ENCODE measurements at regions not wholly inside any gene's neighbourhood (a gene's known extent, or its start where the extent isn't known, plus 50 kb on each side); places are given as distances from the start of the nearest gene placed in this dataset.
"Not testable (repeated sequence)": the region's sequence is repeated elsewhere in the genome, so short reads cannot be mapped to it uniquely, and the experiment has no call there.

GRCh38 chr2:13433954-13434353 lies 717.2 kb downstream of the TRIB2 start:
- no peak overlapping the region for H3K4me3 ChIP-seq (ENCODE audit: low read length in 2 of 2)
- H3K9me3 ChIP-seq (ENCODE audit: control insufficient read depth in 2 of 2, low read length in 2 of 2): no peaks in the 10 kb centered on the region

GRCh38 chr2:13443554-13444261 lies 727.0 kb downstream of the TRIB2 start:
- H3K27me3 ChIP-seq (ENCODE audit: control insufficient read depth in 1 of 2, insufficient read depth in 2 of 2, low read length in 2 of 2); H3K9me3 ChIP-seq (ENCODE audit: control insufficient read depth in 2 of 2, low read length in 2 of 2); H3K4me1 ChIP-seq (ENCODE audit: control insufficient read depth, insufficient read depth, low read length); H3K4me3 ChIP-seq (ENCODE audit: low read length in 2 of 2); H3K27ac ChIP-seq (ENCODE audit: low read length); H3K36me3 ChIP-seq (ENCODE audit: control insufficient read depth in 2 of 2, insufficient read depth in 2 of 2, low read length in 2 of 2); H3K9ac ChIP-seq (ENCODE audit: low read length in 2 of 2): not testable (repeated sequence)

More at GRCh38 chr2:13433954-13434353, 717.2 kb downstream of the TRIB2 start:
- Histone ChIP-seq H3K4me1 (ENCODE audit: control insufficient read depth, insufficient read depth, low read length) (no peaks in the 10 kb centered on the region), H3K27ac (ENCODE audit: low read length) (no peak overlapping the region), H3K36me3 (ENCODE audit: control insufficient read depth in 2 of 2, insufficient read depth in 2 of 2, low read length in 2 of 2) (no peaks in the 10 kb centered on the region), H3K27me3 (ENCODE audit: control insufficient read depth in 1 of 2, insufficient read depth in 2 of 2, low read length in 2 of 2) (no peaks in the 10 kb centered on the region), H3K9ac (ENCODE audit: low read length in 2 of 2) (no peak overlapping the region)

- no peaks in the 10 kb centered on the region for H3K27me3 ChIP-seq (ENCODE audit: control insufficient read depth in 1 of 2, insufficient read depth in 2 of 2, low read length in 2 of 2)
- no peak overlapping the region for H3K4me3 ChIP-seq (ENCODE audit: low read length in 2 of 2)
- H3K27ac ChIP-seq (ENCODE audit: low read length): no peak overlapping the region
- no peaks in the 10 kb centered on the region for H3K36me3 ChIP-seq (ENCODE audit: control insufficient read depth in 2 of 2, insufficient read depth in 2 of 2, low read length in 2 of 2)
- no peak overlapping the region for H3K9ac ChIP-seq (ENCODE audit: low read length in 2 of 2)
- H3K9me3 ChIP-seq (ENCODE audit: control insufficient read depth in 2 of 2, low read length in 2 of 2): no peaks in the 10 kb centered on the region
- H3K4me1 ChIP-seq (ENCODE audit: control insufficient read depth, insufficient read depth, low read length): no peaks in the 10 kb centered on the region
Observed at GRCh38 chr2:13462464-13462863, 745.7 kb downstream of the TRIB2 start.

- Histone ChIP-seq H3K4me1 (ENCODE audit: control insufficient read depth, insufficient read depth, low read length) (no peaks in the 10 kb centered on the region), H3K9ac (ENCODE audit: low read length in 2 of 2) (no peak overlapping the region), H3K27ac (ENCODE audit: low read length) (no peak overlapping the region), H3K9me3 (ENCODE audit: control insufficient read depth in 2 of 2, low read length in 2 of 2) (no peaks in the 10 kb centered on the region), H3K27me3 (ENCODE audit: control insufficient read depth in 1 of 2, insufficient read depth in 2 of 2, low read length in 2 of 2) (no peaks in the 10 kb centered on the region), H3K4me3 (ENCODE audit: low read length in 2 of 2) (no peak overlapping the region), H3K36me3 (ENCODE audit: control insufficient read depth in 2 of 2, insufficient read depth in 2 of 2, low read length in 2 of 2) (no peaks in the 10 kb centered on the region)
Observed at GRCh38 chr2:13466076-13466475, 749.3 kb downstream of the TRIB2 start.

- Histone ChIP-seq H3K9ac (ENCODE audit: low read length in 2 of 2) (no peak overlapping the region), H3K36me3 (ENCODE audit: control insufficient read depth in 2 of 2, insufficient read depth in 2 of 2, low read length in 2 of 2) (no peaks in the 10 kb centered on the region), H3K27ac (ENCODE audit: low read length) (no peak overlapping the region), H3K4me3 (ENCODE audit: low read length in 2 of 2) (no peak overlapping the region), H3K9me3 (ENCODE audit: control insufficient read depth in 2 of 2, low read length in 2 of 2) (no peaks in the 10 kb centered on the region), H3K4me1 (ENCODE audit: control insufficient read depth, insufficient read depth, low read length) (no peaks in the 10 kb centered on the region), H3K27me3 (ENCODE audit: control insufficient read depth in 1 of 2, insufficient read depth in 2 of 2, low read length in 2 of 2) (no peaks in the 10 kb centered on the region)
Observed at GRCh38 chr2:13474538-13474937, 757.8 kb downstream of the TRIB2 start.

- H3K9me3 ChIP-seq (ENCODE audit: control insufficient read depth in 2 of 2, low read length in 2 of 2): no peaks in the 10 kb centered on the region
- H3K4me1 ChIP-seq (ENCODE audit: control insufficient read depth, insufficient read depth, low read length): no peaks in the 10 kb centered on the region
- no peaks in the 10 kb centered on the region for H3K36me3 ChIP-seq (ENCODE audit: control insufficient read depth in 2 of 2, insufficient read depth in 2 of 2, low read length in 2 of 2)
- H3K9ac ChIP-seq (ENCODE audit: low read length in 2 of 2): no peak overlapping the region
- H3K4me3 ChIP-seq (ENCODE audit: low read length in 2 of 2): no peak overlapping the region
- H3K27ac ChIP-seq (ENCODE audit: low read length): no peak overlapping the region
- no peaks in the 10 kb centered on the region for H3K27me3 ChIP-seq (ENCODE audit: control insufficient read depth in 1 of 2, insufficient read depth in 2 of 2, low read length in 2 of 2)
Observed at GRCh38 chr2:13480057-13480456, 763.3 kb downstream of the TRIB2 start.

GRCh38 chr2:13481201-13481600 lies 764.5 kb downstream of the TRIB2 start:
- Histone ChIP-seq H3K4me1 (ENCODE audit: control insufficient read depth, insufficient read depth, low read length) (no peaks in the 10 kb centered on the region), H3K36me3 (ENCODE audit: control insufficient read depth in 2 of 2, insufficient read depth in 2 of 2, low read length in 2 of 2) (no peaks in the 10 kb centered on the region), H3K27ac (ENCODE audit: low read length) (no peak overlapping the region), H3K9me3 (ENCODE audit: control insufficient read depth in 2 of 2, low read length in 2 of 2) (no peaks in the 10 kb centered on the region), H3K4me3 (ENCODE audit: low read length in 2 of 2) (no peak overlapping the region), H3K27me3 (ENCODE audit: control insufficient read depth in 1 of 2, insufficient read depth in 2 of 2, low read length in 2 of 2) (no peaks in the 10 kb centered on the region), H3K9ac (ENCODE audit: low read length in 2 of 2) (no peak overlapping the region)

- Histone ChIP-seq H3K9ac (ENCODE audit: low read length in 2 of 2) (no peak overlapping the region), H3K4me1 (ENCODE audit: control insufficient read depth, insufficient read depth, low read length) (no peaks in the 10 kb centered on the region), H3K27ac (ENCODE audit: low read length) (no peak overlapping the region), H3K4me3 (ENCODE audit: low read length in 2 of 2) (no peak overlapping the region), H3K9me3 (ENCODE audit: control insufficient read depth in 2 of 2, low read length in 2 of 2) (no peaks in the 10 kb centered on the region), H3K27me3 (ENCODE audit: control insufficient read depth in 1 of 2, insufficient read depth in 2 of 2, low read length in 2 of 2) (no peaks in the 10 kb centered on the region), H3K36me3 (ENCODE audit: control insufficient read depth in 2 of 2, insufficient read depth in 2 of 2, low read length in 2 of 2) (no peaks in the 10 kb centered on the region)
Observed at GRCh38 chr2:13485256-13485655, 768.5 kb downstream of the TRIB2 start.

GRCh38 chr2:13488965-13489364 lies 772.2 kb downstream of the TRIB2 start:
- no peaks in the 10 kb centered on the region for H3K9me3 ChIP-seq (ENCODE audit: control insufficient read depth in 2 of 2, low read length in 2 of 2)

GRCh38 chr2:13492262-13492661 lies 775.5 kb downstream of the TRIB2 start:
- no peaks in the 10 kb centered on the region for H3K36me3 ChIP-seq (ENCODE audit: control insufficient read depth in 2 of 2, insufficient read depth in 2 of 2, low read length in 2 of 2)
- no peak overlapping the region for H3K9ac ChIP-seq (ENCODE audit: low read length in 2 of 2)
- no peak overlapping the region for H3K4me3 ChIP-seq (ENCODE audit: low read length in 2 of 2)
- no peaks in the 10 kb centered on the region for H3K4me1 ChIP-seq (ENCODE audit: control insufficient read depth, insufficient read depth, low read length)
- no peaks in the 10 kb centered on the region for H3K27me3 ChIP-seq (ENCODE audit: control insufficient read depth in 1 of 2, insufficient read depth in 2 of 2, low read length in 2 of 2)
- no peaks in the 10 kb centered on the region for H3K9me3 ChIP-seq (ENCODE audit: control insufficient read depth in 2 of 2, low read length in 2 of 2)
- H3K27ac ChIP-seq (ENCODE audit: low read length): no peak overlapping the region

More at GRCh38 chr2:13488965-13489364, 772.2 kb downstream of the TRIB2 start:
- Histone ChIP-seq H3K4me1 (ENCODE audit: control insufficient read depth, insufficient read depth, low read length) (no peaks in the 10 kb centered on the region), H3K9ac (ENCODE audit: low read length in 2 of 2) (no peak overlapping the region), H3K4me3 (ENCODE audit: low read length in 2 of 2) (no peak overlapping the region), H3K27ac (ENCODE audit: low read length) (no peak overlapping the region), H3K27me3 (ENCODE audit: control insufficient read depth in 1 of 2, insufficient read depth in 2 of 2, low read length in 2 of 2) (no peaks in the 10 kb centered on the region), H3K36me3 (ENCODE audit: control insufficient read depth in 2 of 2, insufficient read depth in 2 of 2, low read length in 2 of 2) (no peaks in the 10 kb centered on the region)

- Histone ChIP-seq H3K9me3 (ENCODE audit: control insufficient read depth in 2 of 2, low read length in 2 of 2) (no peaks in the 10 kb centered on the region), H3K9ac (ENCODE audit: low read length in 2 of 2) (no peak overlapping the region), H3K4me1 (ENCODE audit: control insufficient read depth, insufficient read depth, low read length) (no peaks in the 10 kb centered on the region), H3K27ac (ENCODE audit: low read length) (no peak overlapping the region), H3K27me3 (ENCODE audit: control insufficient read depth in 1 of 2, insufficient read depth in 2 of 2, low read length in 2 of 2) (no peaks in the 10 kb centered on the region), H3K36me3 (ENCODE audit: control insufficient read depth in 2 of 2, insufficient read depth in 2 of 2, low read length in 2 of 2) (no peaks in the 10 kb centered on the region), H3K4me3 (ENCODE audit: low read length in 2 of 2) (no peak overlapping the region)
Observed at GRCh38 chr2:13495051-13495450, 778.3 kb downstream of the TRIB2 start.

Data from stomach smooth muscle (tissue), 2 donors.